PC-3 (cell line): ENCODE measurements at regions not wholly inside any gene's neighbourhood (a gene's known extent, or its start where the extent isn't known, plus 50 kb on each side); places are given as distances from the start of the nearest gene placed in this dataset.

Source experiments
- ATAC-seq: fragments of 200-7000 bp; cut with Tn5 transposase; 2 replicates; pipeline ENCODE4 v1.9.1; 2020; ENCODE audit warnings: mild to moderate bottlenecking, moderate library complexity
- BruUV-seq: library from RNA; stranded (reverse); fragments of 400-500 nt; replicated peaks from 2 replicates; lab custom pipeline; 2021; lab: Mats Ljungman, UMichigan
- CTCF ChIA-PET: fragments of 300-600 bp; sonication (Branson Sonifier 250); formaldehyde crosslinking; loops from one replicate; lab custom pipeline; 2022; ENCODE audit warnings: antibody characterized with exemption; lab: Charles Lee
- POLR2A ChIA-PET: fragments of 300-600 bp; sonication (Branson Sonifier 250); formaldehyde crosslinking; loops from one replicate; lab custom pipeline; 2022; ENCODE audit warnings: antibody characterized with exemption; ENCODE audit not compliant: unreplicated experiment; lab: Charles Lee
- DNase-seq: peaks from one replicate; pipeline ENCODE4 v3.0.0-alpha.2; 2015
- H2AFZ ChIP-seq: fragments of 300-600 bp; sonication (generic); 2 replicates; pipeline ENCODE4 v1.6.0; 2016; ENCODE audit warnings: antibody characterized with exemption, low read length
- H3F3A ChIP-seq: fragments of 300-600 bp; sonication (generic); one replicate; pipeline ENCODE4 v1.6.0; 2017; ENCODE audit warnings: antibody characterized with exemption, low read length, control low read depth, mild to moderate bottlenecking; ENCODE audit not compliant: unreplicated experiment
- H3K27ac ChIP-seq: fragments of 300-600 bp; sonication (generic); 2 replicates; pipeline ENCODE4 v1.5.1; 2016; ENCODE audit warnings: mild to moderate bottlenecking, low read length
- H3K27me3 ChIP-seq: fragments of 300-600 bp; sonication (generic); 2 replicates; pipeline ENCODE4 v1.6.1; 2016; ENCODE audit warnings: low read length, mixed read lengths
- H3K36me3 ChIP-seq: fragments of 300-600 bp; sonication (generic); 2 replicates; pipeline ENCODE4 v1.6.1; 2016; ENCODE audit warnings: low read depth, mixed run types, low read length, mixed read lengths
- H3K4me1 ChIP-seq: fragments of 300-600 bp; sonication (generic); 2 replicates; pipeline ENCODE4 v1.5.1; 2016; ENCODE audit warnings: low read length; ENCODE audit not compliant: insufficient read depth
- H3K4me2 ChIP-seq: fragments of 300-600 bp; sonication (generic); 2 replicates; pipeline ENCODE4 v1.6.0; 2016; ENCODE audit warnings: low read length
- H3K4me3 ChIP-seq: fragments of 300-600 bp; sonication (generic); 2 replicates; pipeline ENCODE4 v1.5.1; 2016; ENCODE audit warnings: mild to moderate bottlenecking, low read length, mixed read lengths
- H3K79me2 ChIP-seq: fragments of 300-600 bp; sonication (generic); 2 replicates; pipeline ENCODE4 v1.6.1; 2017; ENCODE audit warnings: low read length, mixed read lengths
- H3K9ac ChIP-seq: fragments of 300-600 bp; sonication (generic); 2 replicates; pipeline ENCODE4 v1.6.0; 2016; ENCODE audit warnings: mild to moderate bottlenecking, low read length
- H3K9me2 ChIP-seq: fragments of 300-600 bp; sonication (generic); replicated peaks from 2 replicates; pipeline ENCODE4 v1.6.1; 2016; ENCODE audit warnings: mixed run types, low read length, mixed read lengths
- H3K9me3 ChIP-seq: fragments of 300-600 bp; sonication (generic); 2 replicates; pipeline ENCODE4 v1.6.1; 2016; ENCODE audit warnings: low read length, mixed read lengths
- H4K20me1 ChIP-seq: fragments of 300-600 bp; sonication (generic); 2 replicates; pipeline ENCODE4 v1.6.1; 2016; ENCODE audit warnings: low read length, mixed read lengths
- EZH2 ChIP-seq: fragments of 300-600 bp; sonication (generic); IDR thresholded peaks from one replicate; pipeline ENCODE4 v1.6.1; 2017; ENCODE audit warnings: antibody characterized with exemption, mild to moderate bottlenecking, low read length; ENCODE audit not compliant: unreplicated experiment
- EZH2phosphoT487 ChIP-seq: fragments of 300-600 bp; sonication (generic); IDR thresholded peaks from 2 replicates; pipeline ENCODE4 v1.6.1; 2018; ENCODE audit warnings: mild to moderate bottlenecking, antibody characterized with exemption, low read length, borderline replicate concordance
- intact Hi-C: fragments of 100-400 bp; cut with micrococcal nuclease; formaldehyde crosslinking; loops from 2 replicates; pipeline ENCODE4 v1.9.0; 2023
- TF ChIP-seq, protein P1 (sequence below): fragments of 300-600 bp; sonication (generic); conservative IDR thresholded peaks from 2 replicates; pipeline ENCODE4 v1.5.1; 2017; ENCODE audit warnings: antibody characterized with exemption, low read depth, mild to moderate bottlenecking, low read length

- H3K9ac ChIP-seq: 0 out of 2 replicates have a peak overlapping the region, but pooled peaks have one; percentile 19
- H2AFZ ChIP-seq: peak overlapping the region; percentile 68
- no peaks in the 10 kb centered on the region for H3K36me3 ChIP-seq
- no peaks in the 10 kb centered on the region for H3K27me3 ChIP-seq
- no peak for TF ChIP-seq EZH2
- TF ChIP-seq, protein P1, sequence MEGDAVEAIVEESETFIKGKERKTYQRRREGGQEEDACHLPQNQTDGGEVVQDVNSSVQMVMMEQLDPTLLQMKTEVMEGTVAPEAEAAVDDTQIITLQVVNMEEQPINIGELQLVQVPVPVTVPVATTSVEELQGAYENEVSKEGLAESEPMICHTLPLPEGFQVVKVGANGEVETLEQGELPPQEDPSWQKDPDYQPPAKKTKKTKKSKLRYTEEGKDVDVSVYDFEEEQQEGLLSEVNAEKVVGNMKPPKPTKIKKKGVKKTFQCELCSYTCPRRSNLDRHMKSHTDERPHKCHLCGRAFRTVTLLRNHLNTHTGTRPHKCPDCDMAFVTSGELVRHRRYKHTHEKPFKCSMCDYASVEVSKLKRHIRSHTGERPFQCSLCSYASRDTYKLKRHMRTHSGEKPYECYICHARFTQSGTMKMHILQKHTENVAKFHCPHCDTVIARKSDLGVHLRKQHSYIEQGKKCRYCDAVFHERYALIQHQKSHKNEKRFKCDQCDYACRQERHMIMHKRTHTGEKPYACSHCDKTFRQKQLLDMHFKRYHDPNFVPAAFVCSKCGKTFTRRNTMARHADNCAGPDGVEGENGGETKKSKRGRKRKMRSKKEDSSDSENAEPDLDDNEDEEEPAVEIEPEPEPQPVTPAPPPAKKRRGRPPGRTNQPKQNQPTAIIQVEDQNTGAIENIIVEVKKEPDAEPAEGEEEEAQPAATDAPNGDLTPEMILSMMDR: no peak
- TF ChIP-seq EZH2phosphoT487: no peak
- ChIA-PET CTCF (no interaction called here), POLR2A (no interaction called here)
- DNase-seq (peak; percentile 84), ATAC-seq (peak; percentile 97)
- no peaks in the 10 kb centered on the region for H4K20me1 ChIP-seq
- no peaks in the 10 kb centered on the region for H3K9me2 ChIP-seq
- H3K4me1 ChIP-seq: peaks cover 21% of the 10 kb centered on the region
- peak overlapping the region; percentile 85 for H3K27ac ChIP-seq
- H3F3A ChIP-seq: no peaks in the 10 kb centered on the region
- H3K4me3 ChIP-seq: 0 out of 2 replicates have a peak overlapping the region, but pooled peaks have one; percentile 36
- no peaks in the 10 kb centered on the region for H3K79me2 ChIP-seq
- H3K9me3 ChIP-seq: no peaks in the 10 kb centered on the region
- intact Hi-C loops: loop anchor here (5.0 kb wide), 1 partner anchor 42 kb away; no protein-coding TSS in a partner anchor
- no TSS peak for BruUV-seq
- peak overlapping the region; percentile 79 for H3K4me2 ChIP-seq
Observed at GRCh38 chr5:135085133-135085935, 51.3 kb upstream of the PITX1 start.
